Sigmoid colon (tissue), 6 donors: ENCODE measurements at regions not wholly inside any gene's neighbourhood (a gene's known extent, or its start where the extent isn't known, plus 50 kb on each side); places are given as distances from the start of the nearest gene placed in this dataset.

ENCODE experiments used
- DNase-seq: peaks from one replicate; pipeline ENCODE4 v3.0.0-alpha.2; 2019
- H3K27ac ChIP-seq, 4 donors: fragments of 200-600 bp; sonication (generic); one replicate each; pipeline ENCODE4 v1.5.1; 2016 to 2019; ENCODE audit warnings: mild to moderate bottlenecking in 1 of 4
- H3K27me3 ChIP-seq, 3 donors: fragments of 200-600 bp; sonication (generic); one replicate each; pipeline ENCODE4 v1.5.1; 2019; ENCODE audit warnings: mild to moderate bottlenecking in 1 of 3
- H3K36me3 ChIP-seq, 4 donors: fragments of 200-600 bp; sonication (generic); one replicate each; pipeline ENCODE4 v1.5.1; 2016 to 2019
- H3K4me1 ChIP-seq, 4 donors: fragments of 200-600 bp; sonication (generic); one replicate each; pipeline ENCODE4 v1.5.1; 2017 to 2019
- H3K4me3 ChIP-seq, 4 donors: fragments of 200-600 bp; sonication (generic); one replicate each; pipeline ENCODE4 v1.5.1; 2017 to 2019; ENCODE audit warnings: mild to moderate bottlenecking in 2 of 4, moderate library complexity in 1 of 4
- H3K9me3 ChIP-seq, 4 donors: fragments of 200-600 bp in 3 of 4; sonication (generic) in 3 of 4; one replicate each; pipeline versions ENCODE4 v1.5.1 to v1.6.1; 2013 to 2019
- EP300 ChIP-seq, 4 donors: sonication (generic); formaldehyde crosslinking; IDR thresholded peaks; one replicate each; pipeline ENCODE4 v1.6.1; 2017; ENCODE audit warnings: antibody characterized with exemption in 4 of 4
- POLR2A ChIP-seq, 2 donors: fragments of 450-650 bp; IDR thresholded peaks; one replicate each; pipeline ENCODE4 v1.6.1; 2016; ENCODE audit warnings: antibody characterized with exemption in 2 of 2, mild to moderate bottlenecking in 2 of 2, moderate library complexity in 2 of 2
- POLR2AphosphoS5 ChIP-seq, 4 donors: sonication (generic); formaldehyde crosslinking; IDR thresholded peaks; one replicate each; pipeline ENCODE4 v1.6.1; 2017; ENCODE audit warnings: antibody characterized with exemption in 4 of 4
- WGBS, 2 donors: extraction: QIAGEN DNeasy Blood & Tissue Kit; methylation state at CpG; one replicate each; pipeline ENCODE4 v1.1.7; 2013; 5-methylcytosine and 5-hydroxymethylcytosine counted together
- intact Hi-C: fragments of 100-400 bp; cut with DNase I; formaldehyde crosslinking; loops from one replicate; pipeline ENCODE4 v1.15.1; 2023
- TF ChIP-seq, protein P1 (sequence below), 4 experiments: fragments of 450-650 bp in 3 of 4; fragments of 200-600 bp in 1 of 4; IDR thresholded peaks; one replicate each; pipeline ENCODE4 v1.5.1; 2016 to 2019; ENCODE audit warnings: antibody characterized with exemption in 4 of 4, mild to moderate bottlenecking in 3 of 4, moderate library complexity in 2 of 4
- donor health status: healthy with polysubstance abuse.
- donor health status: healthy.

DNA sequence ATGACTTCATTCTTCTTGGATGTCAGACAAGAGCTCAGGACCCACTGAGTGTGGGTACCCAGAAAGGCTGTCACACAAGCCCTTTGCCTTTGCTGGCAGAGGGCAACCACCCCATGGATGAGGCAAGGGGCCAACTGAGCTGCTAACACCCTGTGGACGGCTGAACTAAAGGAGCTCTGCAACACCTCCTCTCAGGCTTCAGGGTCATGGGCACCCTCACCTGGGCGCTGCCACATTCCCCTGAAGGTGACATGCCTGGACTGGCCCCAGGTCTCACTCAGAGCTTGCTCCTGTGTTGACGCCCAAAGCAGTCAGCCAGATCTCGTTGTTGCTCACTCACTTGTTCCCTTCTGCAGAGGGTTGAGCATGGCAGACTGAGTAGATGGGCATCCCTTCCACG is 336.8 kb upstream of the TMEM132C start:
- intact Hi-C loops, result no loop called here
- H3K4me3 ChIP-seq, result no peak overlapping the region
- TF ChIP-seq POLR2A (IDR thresholded peaks at IDR 0.05) (no peak), EP300 (IDR thresholded peaks at IDR 0.05) (no peak), POLR2AphosphoS5 (IDR thresholded peaks at IDR 0.05) (no peak)
- TF ChIP-seq, protein P1, sequence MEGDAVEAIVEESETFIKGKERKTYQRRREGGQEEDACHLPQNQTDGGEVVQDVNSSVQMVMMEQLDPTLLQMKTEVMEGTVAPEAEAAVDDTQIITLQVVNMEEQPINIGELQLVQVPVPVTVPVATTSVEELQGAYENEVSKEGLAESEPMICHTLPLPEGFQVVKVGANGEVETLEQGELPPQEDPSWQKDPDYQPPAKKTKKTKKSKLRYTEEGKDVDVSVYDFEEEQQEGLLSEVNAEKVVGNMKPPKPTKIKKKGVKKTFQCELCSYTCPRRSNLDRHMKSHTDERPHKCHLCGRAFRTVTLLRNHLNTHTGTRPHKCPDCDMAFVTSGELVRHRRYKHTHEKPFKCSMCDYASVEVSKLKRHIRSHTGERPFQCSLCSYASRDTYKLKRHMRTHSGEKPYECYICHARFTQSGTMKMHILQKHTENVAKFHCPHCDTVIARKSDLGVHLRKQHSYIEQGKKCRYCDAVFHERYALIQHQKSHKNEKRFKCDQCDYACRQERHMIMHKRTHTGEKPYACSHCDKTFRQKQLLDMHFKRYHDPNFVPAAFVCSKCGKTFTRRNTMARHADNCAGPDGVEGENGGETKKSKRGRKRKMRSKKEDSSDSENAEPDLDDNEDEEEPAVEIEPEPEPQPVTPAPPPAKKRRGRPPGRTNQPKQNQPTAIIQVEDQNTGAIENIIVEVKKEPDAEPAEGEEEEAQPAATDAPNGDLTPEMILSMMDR (IDR thresholded peaks at IDR 0.05), result no peak
- no peaks in the 10 kb centered on the region for H3K27me3 ChIP-seq
- H3K36me3 ChIP-seq, result no peaks in the 10 kb centered on the region
- H3K4me1 ChIP-seq, result peaks cover 0 to 24% (median 10%) of the 10 kb centered on the region in 4 donors
- no peak for DNase-seq
- no peaks in the 10 kb centered on the region for H3K9me3 ChIP-seq
- H3K27ac ChIP-seq, result no peak overlapping the region
- 68 to 73% methylated on average over 5 of the region's 5 CpGs for WGBS, 2 donors

DNA sequence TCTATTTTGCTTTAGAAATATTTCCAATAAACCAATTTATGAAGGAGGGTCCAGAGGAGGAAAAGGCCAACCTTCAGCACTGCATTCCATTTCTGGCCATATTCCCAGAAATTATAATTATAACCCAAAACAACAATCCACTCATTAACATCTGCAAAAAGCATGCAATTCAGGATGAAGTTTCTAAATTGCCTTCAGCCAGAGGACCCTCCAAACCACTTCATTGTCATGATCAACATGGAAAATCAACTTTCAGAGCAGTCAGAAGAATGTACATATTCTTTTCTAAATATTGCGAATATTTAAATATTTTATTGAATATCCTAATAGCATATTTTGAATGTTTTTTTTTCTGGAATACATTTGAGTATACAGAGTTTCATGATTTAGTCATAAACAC is 332.6 kb upstream of the TMEM132C start:
- Histone ChIP-seq H3K4me3 (no peak overlapping the region), H3K27ac (no peak overlapping the region), H3K9me3 (no peaks in the 10 kb centered on the region), H3K4me1 (peaks cover 0 to under 1% (median 0%) of the 10 kb centered on the region in 4 donors), H3K36me3 (no peaks in the 10 kb centered on the region), H3K27me3 (no peaks in the 10 kb centered on the region)
- intact Hi-C loops, result no loop called here
- TF ChIP-seq POLR2A (IDR thresholded peaks at IDR 0.05), result no peak
- TF ChIP-seq, protein P1 (IDR thresholded peaks at IDR 0.05), result no peak
- no peak for TF ChIP-seq EP300 (IDR thresholded peaks at IDR 0.05)
- no peak for TF ChIP-seq POLR2AphosphoS5 (IDR thresholded peaks at IDR 0.05)
- 90% methylated on average over 1 of the region's 1 CpG for WGBS, 2 donors
- no peak for DNase-seq

DNA sequence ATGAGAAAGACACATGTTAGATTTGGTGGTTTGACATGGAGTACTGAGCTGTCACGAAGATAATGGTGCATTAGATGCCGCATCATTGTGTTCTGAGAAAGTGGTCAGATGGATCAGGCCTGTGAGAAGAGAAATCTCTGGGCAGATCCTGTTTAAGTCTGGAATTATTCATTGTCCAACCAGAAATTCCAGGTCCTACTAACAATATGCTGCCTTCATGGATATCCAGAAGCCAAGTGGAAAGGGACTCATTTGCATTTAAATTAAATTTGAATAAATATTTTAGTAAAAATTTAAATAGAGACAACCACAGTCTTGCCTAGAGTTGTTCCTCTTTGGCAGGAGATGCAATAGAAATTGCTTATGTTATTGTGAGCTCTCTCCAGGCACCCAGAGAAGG is 330.5 kb upstream of the TMEM132C start:
- no peaks in the 10 kb centered on the region for H3K36me3 ChIP-seq
- TF ChIP-seq POLR2AphosphoS5 (IDR thresholded peaks at IDR 0.05) (no peak), EP300 (IDR thresholded peaks at IDR 0.05) (no peak), POLR2A (IDR thresholded peaks at IDR 0.05) (no peak)
- TF ChIP-seq, protein P1 (IDR thresholded peaks at IDR 0.05), result no peak
- 85 to 94% methylated on average over 2 of the region's 2 CpGs for WGBS, 2 donors
- H3K4me1 ChIP-seq, result no peaks in the 10 kb centered on the region
- intact Hi-C loops, result no loop called here
- no peak for DNase-seq
- no peak overlapping the region for H3K27ac ChIP-seq
- no peaks in the 10 kb centered on the region for H3K27me3 ChIP-seq
- H3K9me3 ChIP-seq, result no peaks in the 10 kb centered on the region
- no peak overlapping the region for H3K4me3 ChIP-seq

DNA sequence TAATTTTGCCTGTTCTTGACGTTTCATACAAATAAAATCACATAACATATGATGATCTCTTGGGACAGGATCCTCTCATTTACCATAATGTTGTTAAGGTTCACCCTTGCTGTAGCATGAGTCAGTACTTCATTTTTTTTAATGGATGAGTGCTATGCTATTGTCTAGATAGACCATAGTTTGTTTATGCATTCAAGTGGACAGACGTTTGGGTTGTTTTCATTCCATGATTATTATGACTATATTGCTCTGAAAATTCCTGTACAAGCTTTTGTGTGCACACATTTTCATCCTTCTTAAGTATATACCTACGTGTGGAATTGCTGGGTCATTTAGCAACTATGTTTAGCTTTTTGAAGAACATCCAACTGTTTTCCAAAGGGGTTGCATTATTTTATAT is 325.6 kb upstream of the TMEM132C start:
- intact Hi-C loops, result no loop called here
- 58 to 62% methylated on average over 3 of the region's 3 CpGs for WGBS, 2 donors
- Histone ChIP-seq H3K27me3 (no peaks in the 10 kb centered on the region), H3K4me1 (no peaks in the 10 kb centered on the region), H3K9me3 (no peaks in the 10 kb centered on the region), H3K27ac (no peak overlapping the region), H3K36me3 (no peaks in the 10 kb centered on the region), H3K4me3 (no peak overlapping the region)
- DNase-seq, result no peak
- TF ChIP-seq POLR2AphosphoS5 (IDR thresholded peaks at IDR 0.05), result no peak
- no peak for TF ChIP-seq POLR2A (IDR thresholded peaks at IDR 0.05)
- TF ChIP-seq, protein P1 (IDR thresholded peaks at IDR 0.05), result no peak
- TF ChIP-seq EP300 (IDR thresholded peaks at IDR 0.05), result no peak

DNA sequence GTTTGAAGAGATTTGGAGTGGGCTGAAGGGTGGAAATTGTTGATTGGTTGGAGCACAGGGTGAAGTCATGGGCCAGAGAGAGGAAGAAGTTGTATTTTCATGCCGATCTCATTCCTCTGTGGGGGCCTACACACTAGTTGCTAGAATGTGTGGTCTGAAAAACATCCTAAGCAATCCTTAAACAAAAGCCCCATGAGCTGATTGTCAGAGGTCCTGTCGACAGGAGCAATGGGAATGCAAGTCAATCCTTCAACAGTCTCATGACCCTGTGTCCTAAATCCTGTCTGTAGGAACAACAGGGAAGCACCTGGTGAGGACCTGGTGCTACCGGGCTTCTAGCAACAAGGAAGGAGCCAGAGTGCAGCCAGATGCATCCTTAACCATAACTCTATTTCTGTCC is 324.0 kb upstream of the TMEM132C start:
- H3K27me3 ChIP-seq, result no peaks in the 10 kb centered on the region
- no peaks in the 10 kb centered on the region for H3K9me3 ChIP-seq
- H3K27ac ChIP-seq, result no peak overlapping the region
- no peaks in the 10 kb centered on the region for H3K36me3 ChIP-seq
- H3K4me3 ChIP-seq, result no peak overlapping the region
- intact Hi-C loops, result no loop called here
- DNase-seq, result no peak
- no peaks in the 10 kb centered on the region for H3K4me1 ChIP-seq
- 68 to 82% methylated on average over 3 of the region's 3 CpGs for WGBS, 2 donors
- TF ChIP-seq POLR2AphosphoS5 (IDR thresholded peaks at IDR 0.05) (no peak), EP300 (IDR thresholded peaks at IDR 0.05) (no peak), POLR2A (IDR thresholded peaks at IDR 0.05) (no peak)
- TF ChIP-seq, protein P1 (IDR thresholded peaks at IDR 0.05), result no peak
